ENCODE measurements at regions not wholly inside any gene's neighbourhood (a gene's known extent, or its start where the extent isn't known, plus 50 kb on each side); places are given as distances from the start of the nearest gene placed in this dataset.
A peak's percentile ranks its signal among the peaks of the same experiment; 100 is the strongest.

GRCh38 chr16:85555719-85556455 is 57.2 kb upstream of the GSE1 start:
- DNase-seq: peak; percentile 48

- DNase-seq: peak; percentile 70
Measured at GRCh38 chr16:85556456-85557082, 56.6 kb upstream of the GSE1 start.

GRCh38 chr16:85557083-85557970 is 55.8 kb upstream of the GSE1 start:
- DNase-seq: no peak

GRCh38 chr16:85557971-85558657 is 55.0 kb upstream of the GSE1 start:
- peak; percentile 39 for DNase-seq

GRCh38 chr16:85560932-85561247 is 52.2 kb upstream of the GSE1 start:
- DNase-seq: no peak

- no peak for DNase-seq
Measured at GRCh38 chr16:85561248-85562092, 51.7 kb upstream of the GSE1 start.

- DNase-seq: no peak
Measured at GRCh38 chr16:85562093-85562786, 50.9 kb upstream of the GSE1 start.

GRCh38 chr16:85563034-85563433 is 50.1 kb upstream of the GSE1 start:
- no peak for DNase-seq

Measured in CD4-positive, alpha-beta T cell treated with Interleukin-12 subunit alpha and Interleukin-12 subunit beta, for 1 hour (primary cell).